Suprapubic skin (tissue), 4 donors: ENCODE measurements at regions not wholly inside any gene's neighbourhood (a gene's known extent, or its start where the extent isn't known, plus 50 kb on each side); places are given as distances from the start of the nearest gene placed in this dataset.

ENCODE experiments used
- DNase-seq, 2 donors: peaks; one replicate each; pipeline ENCODE4 v3.0.0-alpha.2; 2019; ENCODE audit warnings: low spot score in 2 of 2
- H3K27ac ChIP-seq: fragments of 200-600 bp; sonication (generic); one replicate; pipeline ENCODE4 v1.5.1; 2019
- H3K27me3 ChIP-seq: fragments of 200-600 bp; sonication (generic); one replicate; pipeline ENCODE4 v1.5.1; 2019
- H3K36me3 ChIP-seq: fragments of 200-600 bp; sonication (generic); one replicate; pipeline ENCODE4 v1.5.1; 2019
- H3K4me1 ChIP-seq: fragments of 200-600 bp; sonication (generic); one replicate; pipeline ENCODE4 v1.5.1; 2019
- H3K4me3 ChIP-seq: fragments of 200-600 bp; sonication (generic); one replicate; pipeline ENCODE4 v1.5.1; 2019; ENCODE audit warnings: mild to moderate bottlenecking
- H3K9me3 ChIP-seq: fragments of 200-600 bp; sonication (generic); one replicate; pipeline ENCODE4 v1.5.1; 2019
- CTCF ChIP-seq, 2 donors: fragments of 200-600 bp in 1 of 2; fragments of 450-650 bp in 1 of 2; sonication (generic) in 1 of 2; IDR thresholded peaks; one replicate each; pipeline ENCODE4 v1.5.1; 2016 to 2019; ENCODE audit warnings: antibody characterized with exemption in 2 of 2, mild to moderate bottlenecking in 1 of 2, moderate library complexity in 1 of 2
- EP300 ChIP-seq: sonication (generic); formaldehyde crosslinking; IDR thresholded peaks from one replicate; pipeline ENCODE4 v1.6.1; 2017; ENCODE audit warnings: antibody characterized with exemption
- POLR2A ChIP-seq, 2 donors: fragments of 450-650 bp; IDR thresholded peaks; one replicate each; pipeline ENCODE4 v1.6.1; 2017; ENCODE audit warnings: antibody characterized with exemption in 2 of 2, mild to moderate bottlenecking in 2 of 2, moderate library complexity in 2 of 2
- POLR2AphosphoS5 ChIP-seq, 3 donors: sonication (generic); formaldehyde crosslinking; IDR thresholded peaks; one replicate each; pipeline ENCODE4 v1.6.1; 2017; ENCODE audit warnings: antibody characterized with exemption in 3 of 3
- WGBS: methylation state at CpG from one replicate; pipeline ENCODE4 v1.1.5; 2018; 5-methylcytosine and 5-hydroxymethylcytosine counted together

DNA sequence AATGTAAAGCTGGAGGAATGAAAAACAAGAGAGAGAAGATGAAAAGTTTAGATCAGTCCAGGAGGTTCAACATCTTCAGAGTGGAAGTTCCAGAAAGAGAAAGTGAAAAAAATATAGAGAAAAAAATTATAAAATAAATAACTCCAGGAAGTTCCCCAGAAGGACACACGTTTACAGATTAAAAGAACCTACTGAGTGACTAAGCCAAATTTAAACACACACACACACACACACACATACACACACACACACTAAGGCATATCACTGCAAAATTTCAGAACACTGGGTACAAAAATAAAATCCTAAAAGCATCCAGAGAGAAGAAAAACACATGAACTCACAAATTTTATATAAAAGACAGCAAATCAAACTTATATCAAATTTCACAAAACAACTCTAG lies 85.9 kb upstream of the PMAIP1 start:
- TF ChIP-seq EP300 (no peak), POLR2AphosphoS5 (IDR thresholded peaks at IDR 0.05) (no peak), CTCF (IDR thresholded peaks at IDR 0.05) (no peak), POLR2A (IDR thresholded peaks at IDR 0.05) (no peak)
- no peak overlapping the region for H3K27ac ChIP-seq
- 6% methylated on average over 1 of the region's 1 CpG for WGBS

GRCh38 chr18:59810735-59811520 lies 88.9 kb upstream of the PMAIP1 start:
- no peak for DNase-seq
- WGBS = 13% methylated on average over 2 of the region's 2 CpGs
- no peak for TF ChIP-seq POLR2AphosphoS5 (IDR thresholded peaks at IDR 0.05)
- TF ChIP-seq EP300 = no peak
- TF ChIP-seq CTCF (IDR thresholded peaks at IDR 0.05) = no peak
- no peak for TF ChIP-seq POLR2A (IDR thresholded peaks at IDR 0.05)
- H3K36me3 ChIP-seq = no peaks in the 10 kb centered on the region
- no peaks in the 10 kb centered on the region for H3K9me3 ChIP-seq
- H3K4me3 ChIP-seq = no peak overlapping the region
- no peaks in the 10 kb centered on the region for H3K4me1 ChIP-seq
- H3K27me3 ChIP-seq = no peaks in the 10 kb centered on the region
- H3K27ac ChIP-seq = no peak overlapping the region

More for the DNA sequence above, 85.9 kb upstream of the PMAIP1 start:
- no peaks in the 10 kb centered on the region for H3K36me3 ChIP-seq
- H3K27me3 ChIP-seq = no peaks in the 10 kb centered on the region
- H3K9me3 ChIP-seq = no peaks in the 10 kb centered on the region
- no peak for DNase-seq
- H3K4me3 ChIP-seq = no peak overlapping the region
- no peaks in the 10 kb centered on the region for H3K4me1 ChIP-seq

GRCh38 chr18:59810183-59810582 lies 89.6 kb upstream of the PMAIP1 start:
- TF ChIP-seq POLR2AphosphoS5 (IDR thresholded peaks at IDR 0.05) = no peak
- no peak for TF ChIP-seq POLR2A (IDR thresholded peaks at IDR 0.05)
- no peak for TF ChIP-seq EP300
- no peak for TF ChIP-seq CTCF (IDR thresholded peaks at IDR 0.05)
- Histone ChIP-seq H3K27ac (no peak overlapping the region), H3K4me3 (no peak overlapping the region), H3K27me3 (no peaks in the 10 kb centered on the region), H3K9me3 (no peaks in the 10 kb centered on the region), H3K4me1 (no peaks in the 10 kb centered on the region), H3K36me3 (no peaks in the 10 kb centered on the region)
- no peak for DNase-seq
- WGBS = 87% methylated on average over 6 of the region's 6 CpGs

DNA sequence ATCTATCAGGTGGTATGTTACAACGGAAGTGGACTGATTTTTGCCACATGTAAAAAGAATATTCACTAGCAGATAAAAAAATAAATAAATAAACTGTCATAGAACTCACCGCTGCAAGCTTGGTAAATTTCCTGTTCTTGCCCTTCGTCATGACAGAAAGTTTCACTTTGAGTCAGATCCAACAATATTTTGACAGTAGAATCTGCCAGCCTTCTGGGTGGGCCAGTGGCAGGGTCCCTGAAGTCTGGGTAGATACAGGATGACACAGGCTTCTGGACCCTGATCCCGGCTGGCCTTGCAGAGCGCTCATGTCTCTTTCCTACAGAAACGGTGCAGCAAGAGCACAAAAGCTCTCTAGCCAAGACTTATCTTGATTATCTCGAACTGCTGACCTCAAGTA lies 97.8 kb upstream of the PMAIP1 start:
- no peak for DNase-seq
- H3K9me3 ChIP-seq = no peaks in the 10 kb centered on the region
- H3K4me1 ChIP-seq = no peaks in the 10 kb centered on the region
- no peak overlapping the region for H3K4me3 ChIP-seq
- TF ChIP-seq POLR2AphosphoS5 (IDR thresholded peaks at IDR 0.05) = no peak
- no peak for TF ChIP-seq CTCF (IDR thresholded peaks at IDR 0.05)
- no peak for TF ChIP-seq EP300
- no peak for TF ChIP-seq POLR2A (IDR thresholded peaks at IDR 0.05)
- no peaks in the 10 kb centered on the region for H3K36me3 ChIP-seq
- 65% methylated on average over 7 of the region's 7 CpGs for WGBS
- no peaks in the 10 kb centered on the region for H3K27me3 ChIP-seq
- H3K27ac ChIP-seq = no peak overlapping the region

DNA sequence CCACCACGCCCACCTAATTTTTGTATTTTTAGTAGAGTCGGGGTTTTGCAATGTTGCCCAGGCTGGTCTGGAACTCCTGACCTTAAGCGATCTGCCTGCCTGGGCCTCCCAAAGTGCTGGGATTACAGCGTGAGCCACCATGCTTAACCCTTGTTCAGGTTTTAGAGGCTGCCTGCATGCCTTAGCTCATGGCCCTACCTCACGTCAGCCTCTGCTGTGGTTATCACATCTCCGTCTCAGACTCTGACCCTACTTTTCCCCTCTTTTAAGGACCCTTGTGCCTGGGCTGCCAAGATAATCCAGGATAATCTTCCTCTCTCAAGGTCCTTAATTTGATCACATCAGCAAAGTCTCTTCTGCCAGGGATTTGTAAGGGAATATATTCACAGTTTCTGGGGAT lies 98.2 kb upstream of the PMAIP1 start:
- no peaks in the 10 kb centered on the region for H3K36me3 ChIP-seq
- H3K27ac ChIP-seq = no peak overlapping the region
- H3K27me3 ChIP-seq = no peaks in the 10 kb centered on the region
- no peak overlapping the region for H3K4me3 ChIP-seq
- TF ChIP-seq POLR2AphosphoS5 (IDR thresholded peaks at IDR 0.05) (no peak), CTCF (IDR thresholded peaks at IDR 0.05) (no peak), EP300 (no peak), POLR2A (IDR thresholded peaks at IDR 0.05) (no peak)
- DNase-seq = no peak
- no peaks in the 10 kb centered on the region for H3K9me3 ChIP-seq
- WGBS = 97% methylated on average over 6 of the region's 6 CpGs
- no peaks in the 10 kb centered on the region for H3K4me1 ChIP-seq
